ENCODE measurements at regions not wholly inside any gene's neighbourhood (a gene's known extent, or its start where the extent isn't known, plus 50 kb on each side); places are given as distances from the start of the nearest gene placed in this dataset.

GRCh38 chr2:122885436-122885835 is 1130.0 kb downstream of the TSN start:
- DNase-seq (ENCODE audit: extremely low spot score, unreplicated experiment), result no peak
- Mint-ChIP-seq H3K4me3 (ENCODE audit: unreplicated experiment) (no peak overlapping the region), H3K27me3 (ENCODE audit: unreplicated experiment) (no peaks in the 10 kb centered on the region), H3K36me3 (ENCODE audit: unreplicated experiment) (no peaks in the 10 kb centered on the region), H3K9me3 (ENCODE audit: unreplicated experiment) (no peaks in the 10 kb centered on the region), H3K4me1 (ENCODE audit: unreplicated experiment) (no peaks in the 10 kb centered on the region), H3K27ac (ENCODE audit: unreplicated experiment) (no peak overlapping the region)
- TF ChIP-seq CTCF (IDR thresholded peaks at IDR 0.05), result no peak

- H3K4me1 Mint-ChIP-seq (ENCODE audit: unreplicated experiment), result no peaks in the 10 kb centered on the region
- DNase-seq (ENCODE audit: extremely low spot score, unreplicated experiment), result no peak
Observed at GRCh38 chr2:122886479-122887145, 1131.2 kb downstream of the TSN start.

GRCh38 chr2:122899614-122900013 is 1125.5 kb upstream of the CNTNAP5 start:
- Mint-ChIP-seq H3K27ac (ENCODE audit: unreplicated experiment) (no peak overlapping the region), H3K4me1 (ENCODE audit: unreplicated experiment) (no peaks in the 10 kb centered on the region), H3K36me3 (ENCODE audit: unreplicated experiment) (no peaks in the 10 kb centered on the region), H3K9me3 (ENCODE audit: unreplicated experiment) (peaks cover 3% of the 10 kb centered on the region), H3K4me3 (ENCODE audit: unreplicated experiment) (no peak overlapping the region), H3K27me3 (ENCODE audit: unreplicated experiment) (no peaks in the 10 kb centered on the region)
- no peak for TF ChIP-seq CTCF (IDR thresholded peaks at IDR 0.05)
- DNase-seq (ENCODE audit: extremely low spot score, unreplicated experiment), result no peak

More at GRCh38 chr2:122886479-122887145, 1131.2 kb downstream of the TSN start:
- H3K4me3 Mint-ChIP-seq (ENCODE audit: unreplicated experiment), result no peak overlapping the region
- no peak overlapping the region for H3K27ac Mint-ChIP-seq (ENCODE audit: unreplicated experiment)
- H3K9me3 Mint-ChIP-seq (ENCODE audit: unreplicated experiment), result no peaks in the 10 kb centered on the region
- H3K36me3 Mint-ChIP-seq (ENCODE audit: unreplicated experiment), result no peaks in the 10 kb centered on the region
- no peaks in the 10 kb centered on the region for H3K27me3 Mint-ChIP-seq (ENCODE audit: unreplicated experiment)
- TF ChIP-seq CTCF (IDR thresholded peaks at IDR 0.05), result no peak

GRCh38 chr2:122905431-122905830 is 1119.7 kb upstream of the CNTNAP5 start:
- H3K27me3 Mint-ChIP-seq (ENCODE audit: unreplicated experiment), result no peaks in the 10 kb centered on the region

GRCh38 chr2:122908159-122908558 is 1116.9 kb upstream of the CNTNAP5 start:
- no peaks in the 10 kb centered on the region for H3K9me3 Mint-ChIP-seq (ENCODE audit: unreplicated experiment)
- H3K27ac Mint-ChIP-seq (ENCODE audit: unreplicated experiment), result no peak overlapping the region
- H3K36me3 Mint-ChIP-seq (ENCODE audit: unreplicated experiment), result no peaks in the 10 kb centered on the region
- no peak for DNase-seq (ENCODE audit: extremely low spot score, unreplicated experiment)
- H3K27me3 Mint-ChIP-seq (ENCODE audit: unreplicated experiment), result no peaks in the 10 kb centered on the region
- no peak overlapping the region for H3K4me3 Mint-ChIP-seq (ENCODE audit: unreplicated experiment)
- no peaks in the 10 kb centered on the region for H3K4me1 Mint-ChIP-seq (ENCODE audit: unreplicated experiment)
- no peak for TF ChIP-seq CTCF (IDR thresholded peaks at IDR 0.05)

More at GRCh38 chr2:122905431-122905830, 1119.7 kb upstream of the CNTNAP5 start:
- Mint-ChIP-seq H3K4me1 (ENCODE audit: unreplicated experiment) (no peaks in the 10 kb centered on the region), H3K9me3 (ENCODE audit: unreplicated experiment) (no peaks in the 10 kb centered on the region), H3K27ac (ENCODE audit: unreplicated experiment) (no peak overlapping the region), H3K36me3 (ENCODE audit: unreplicated experiment) (no peaks in the 10 kb centered on the region), H3K4me3 (ENCODE audit: unreplicated experiment) (no peak overlapping the region)
- no peak for DNase-seq (ENCODE audit: extremely low spot score, unreplicated experiment)
- TF ChIP-seq CTCF (IDR thresholded peaks at IDR 0.05), result no peak

Measured in osteocyte (in vitro differentiated cells).